ENCODE measurements at regions not wholly inside any gene's neighbourhood (a gene's known extent, or its start where the extent isn't known, plus 50 kb on each side); places are given as distances from the start of the nearest gene placed in this dataset.
A peak's percentile ranks its signal among the peaks of the same experiment; 100 is the strongest.
"Not testable (repeated sequence)": the region's sequence is repeated elsewhere in the genome, so short reads cannot be mapped to it uniquely, and the experiment has no call there.

GRCh38 chr18:56279816-56280215, 358.6 kb downstream of the TXNL1 start:
- not testable (repeated sequence) for DNase-seq (ENCODE audit: low spot score)

GRCh38 chr18:56278421-56279003, 359.9 kb downstream of the TXNL1 start:
- no peak for DNase-seq (ENCODE audit: low spot score)

GRCh38 chr18:56276466-56276865, 361.9 kb downstream of the TXNL1 start:
- DNase-seq (ENCODE audit: low spot score): no peak

- no peak for DNase-seq (ENCODE audit: low spot score)
Observed at GRCh38 chr18:56273541-56274219, 364.7 kb downstream of the TXNL1 start.

- DNase-seq (ENCODE audit: low spot score): no peak
Observed at GRCh38 chr18:56270671-56271250, 367.6 kb downstream of the TXNL1 start.

- DNase-seq (ENCODE audit: low spot score): no peak
Observed at GRCh38 chr18:56269958-56270357, 368.4 kb downstream of the TXNL1 start.

GRCh38 chr18:56268952-56269351, 369.4 kb downstream of the TXNL1 start:
- no peak for DNase-seq (ENCODE audit: low spot score)

GRCh38 chr18:56267334-56267733, 371.1 kb downstream of the TXNL1 start:
- no peak for DNase-seq (ENCODE audit: low spot score)

- DNase-seq (ENCODE audit: low spot score): no peak
Observed at GRCh38 chr18:56258178-56258577, 380.2 kb downstream of the TXNL1 start.

GRCh38 chr18:56257205-56257604, 381.2 kb downstream of the TXNL1 start:
- peak; percentile 20 for DNase-seq (ENCODE audit: low spot score)

GRCh38 chr18:56256659-56257058, 381.7 kb downstream of the TXNL1 start:
- DNase-seq (ENCODE audit: low spot score): no peak

GRCh38 chr18:56255381-56255780, 383.0 kb downstream of the TXNL1 start:
- DNase-seq (ENCODE audit: low spot score): no peak

GRCh38 chr18:56252456-56252855, 385.9 kb downstream of the TXNL1 start:
- DNase-seq (ENCODE audit: low spot score): no peak

GRCh38 chr18:56248610-56249235, 389.7 kb downstream of the TXNL1 start:
- no peak for DNase-seq (ENCODE audit: low spot score)

GRCh38 chr18:56246916-56247315, 391.5 kb downstream of the TXNL1 start:
- no peak for DNase-seq (ENCODE audit: low spot score)

- DNase-seq (ENCODE audit: low spot score): no peak
Observed at GRCh38 chr18:56245866-56246580, 392.4 kb downstream of the TXNL1 start.

- DNase-seq (ENCODE audit: low spot score): no peak
Observed at GRCh38 chr18:56240405-56240804, 398.0 kb downstream of the TXNL1 start.

GRCh38 chr18:56238576-56238975, 399.8 kb downstream of the TXNL1 start:
- DNase-seq (ENCODE audit: low spot score): no peak

GRCh38 chr18:56235481-56236013, 402.8 kb downstream of the TXNL1 start:
- no peak for DNase-seq (ENCODE audit: low spot score)

- no peak for DNase-seq (ENCODE audit: low spot score)
Observed at GRCh38 chr18:56235071-56235470, 403.3 kb downstream of the TXNL1 start.

GRCh38 chr18:56233595-56233994, 404.8 kb downstream of the TXNL1 start:
- no peak for DNase-seq (ENCODE audit: low spot score)

GRCh38 chr18:56226025-56226424, 412.4 kb downstream of the TXNL1 start:
- no peak for DNase-seq (ENCODE audit: low spot score)

All from umbilical cord (tissue), 1 donor.